ENCODE measurements at regions not wholly inside any gene's neighbourhood (a gene's known extent, or its start where the extent isn't known, plus 50 kb on each side); places are given as distances from the start of the nearest gene placed in this dataset.
"Not testable (repeated sequence)": the region's sequence is repeated elsewhere in the genome, so short reads cannot be mapped to it uniquely, and the experiment has no call there.

DNA sequence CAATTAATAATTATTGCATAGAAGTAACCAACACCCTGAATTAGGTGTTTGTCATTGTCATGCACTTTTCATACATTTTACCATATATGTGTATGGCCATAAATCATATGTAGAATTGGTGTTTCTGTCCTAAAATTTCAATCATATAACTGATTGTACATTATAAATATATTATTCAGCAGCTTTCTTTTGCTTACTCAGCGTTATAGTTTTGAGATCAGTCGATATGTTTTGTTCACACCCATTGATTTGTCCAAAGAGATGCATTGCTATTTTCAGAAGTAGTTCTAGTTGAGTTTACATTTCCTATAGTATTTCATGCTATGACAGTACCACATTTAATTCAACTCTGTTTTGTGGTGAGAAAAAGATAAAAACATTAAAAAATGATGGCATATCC, 50.5 kb upstream of the PARP4 start:
- Mint-ChIP-seq H3K9me3 (no peaks in the 10 kb centered on the region), H3K4me1 (ENCODE audit: low read depth) (peaks cover 18% of the 10 kb centered on the region), H3K36me3 (ENCODE audit: low read depth) (no peaks in the 10 kb centered on the region), H3K27ac (no peak overlapping the region), H3K27me3 (peaks cover 49% of the 10 kb centered on the region), H3K4me3 (no peak overlapping the region)

DNA sequence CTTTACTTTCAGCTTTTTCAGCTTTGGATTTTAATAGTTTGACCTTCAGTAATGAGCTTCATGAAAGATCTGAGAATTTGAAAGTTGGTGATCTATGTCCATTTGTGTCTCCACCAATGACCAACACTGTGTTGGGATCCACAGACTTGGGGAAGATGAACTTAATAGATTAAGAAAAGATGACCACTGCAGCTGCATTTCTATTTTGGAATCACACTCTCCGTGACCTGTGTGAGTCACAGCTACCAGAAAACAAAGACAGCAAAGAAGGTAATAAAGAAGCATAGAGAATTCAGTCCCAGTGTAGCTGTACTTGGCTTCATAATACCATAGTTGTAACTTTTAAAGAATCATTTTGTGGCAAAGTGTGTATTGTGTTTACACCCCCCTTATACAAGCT, 51.4 kb upstream of the PARP4 start:
- Mint-ChIP-seq H3K4me1 (ENCODE audit: low read depth) (peaks cover 18% of the 10 kb centered on the region), H3K27me3 (peaks cover 45% of the 10 kb centered on the region)
- not testable (repeated sequence) for H3K36me3 Mint-ChIP-seq (ENCODE audit: low read depth); H3K4me3 Mint-ChIP-seq; H3K9me3 Mint-ChIP-seq; H3K27ac Mint-ChIP-seq

DNA sequence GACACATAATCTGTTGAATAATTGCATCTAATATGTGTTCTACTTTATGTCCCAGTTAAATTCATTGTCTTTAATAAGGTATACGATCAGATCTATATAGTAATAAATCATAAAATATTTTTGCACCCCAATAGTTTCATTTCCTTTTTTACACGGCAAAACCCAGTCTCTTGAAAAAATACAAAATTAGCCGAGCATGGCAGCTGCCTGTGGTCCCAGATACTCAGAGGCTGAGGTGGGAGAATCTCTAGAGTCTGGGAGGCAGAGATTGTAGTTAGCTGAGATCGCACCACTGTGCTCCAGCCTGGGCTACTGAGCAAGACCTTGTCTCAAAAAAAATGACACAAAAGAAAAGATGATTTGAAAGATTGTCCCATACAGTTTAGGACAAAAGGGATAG, 52.3 kb upstream of the PARP4 start:
- Mint-ChIP-seq H3K4me1 (ENCODE audit: low read depth) (peaks cover 9% of the 10 kb centered on the region), H3K27ac (no peak overlapping the region), H3K27me3 (peaks cover 43% of the 10 kb centered on the region), H3K9me3 (no peaks in the 10 kb centered on the region), H3K36me3 (ENCODE audit: low read depth) (no peaks in the 10 kb centered on the region), H3K4me3 (no peak overlapping the region)

DNA sequence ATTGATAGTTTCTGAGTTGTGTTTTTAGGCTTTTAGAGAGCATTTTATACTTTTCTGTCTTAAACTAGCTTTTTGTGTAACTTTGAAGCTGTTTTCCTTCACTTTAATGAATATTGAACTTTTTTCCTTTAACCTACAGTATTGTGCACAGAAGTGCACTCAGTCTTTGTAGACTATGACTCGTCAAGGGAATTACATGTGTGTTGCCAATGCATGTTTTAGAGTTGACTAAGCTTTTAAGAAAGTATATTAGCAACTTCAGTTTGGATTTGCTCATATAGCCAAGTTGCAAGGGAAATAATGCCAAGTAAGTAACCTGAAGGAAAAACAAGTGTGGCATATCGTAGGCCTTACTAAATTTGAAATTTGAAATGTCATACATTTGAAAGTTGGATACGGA, 55.0 kb upstream of the PARP4 start:
- not testable (repeated sequence) for H3K27ac Mint-ChIP-seq; H3K9me3 Mint-ChIP-seq; H3K36me3 Mint-ChIP-seq (ENCODE audit: low read depth); H3K4me1 Mint-ChIP-seq (ENCODE audit: low read depth); H3K4me3 Mint-ChIP-seq
- H3K27me3 Mint-ChIP-seq: peaks cover 44% of the 10 kb centered on the region

DNA sequence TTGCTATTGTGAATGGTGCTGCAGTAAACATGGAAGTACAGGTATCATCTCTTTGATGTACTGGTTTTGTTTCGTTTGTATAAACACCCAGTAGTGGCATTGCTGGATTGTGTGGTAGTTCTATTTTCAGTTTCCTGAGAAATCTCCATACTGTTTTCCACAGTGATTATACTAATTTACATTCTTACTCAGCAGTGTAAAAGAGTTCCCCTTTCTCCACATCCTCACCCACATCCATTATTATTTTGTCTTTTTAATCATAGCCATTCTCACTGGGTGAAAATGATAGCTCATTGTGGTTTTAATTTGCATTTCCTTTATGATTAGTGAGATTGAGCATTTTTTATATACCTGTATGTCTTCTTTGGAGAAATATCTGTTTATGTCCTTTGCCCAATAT, 62.3 kb upstream of the PARP4 start:
- H3K4me3 Mint-ChIP-seq: no peak overlapping the region

DNA sequence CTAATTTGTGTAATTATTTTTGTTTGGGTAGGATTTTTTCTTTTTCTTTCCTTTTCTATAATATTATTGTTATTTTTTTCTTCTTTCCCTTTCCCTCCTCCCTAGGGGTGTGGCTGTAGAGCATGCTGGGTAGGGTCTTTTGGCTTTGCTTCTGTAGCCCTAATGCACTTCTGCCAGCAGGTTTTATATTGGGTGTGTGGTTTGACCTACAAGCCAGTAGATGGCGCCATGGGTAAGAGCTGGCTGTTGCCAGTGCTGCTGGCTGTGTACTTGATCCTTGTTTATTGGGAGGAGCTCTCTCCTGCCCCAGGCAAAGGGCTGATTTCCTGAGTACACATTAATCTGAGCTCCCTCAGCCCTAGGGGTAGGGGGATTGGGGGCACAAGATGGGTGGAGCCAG, 67.7 kb upstream of the PARP4 start:
- not testable (repeated sequence) for H3K27ac Mint-ChIP-seq

More for the DNA sequence above, 62.3 kb upstream of the PARP4 start:
- H3K27me3 Mint-ChIP-seq: peaks cover 19% of the 10 kb centered on the region
- no peak overlapping the region for H3K27ac Mint-ChIP-seq
- peaks cover 22% of the 10 kb centered on the region for H3K4me1 Mint-ChIP-seq (ENCODE audit: low read depth)
- H3K36me3 Mint-ChIP-seq (ENCODE audit: low read depth): peaks cover 11% of the 10 kb centered on the region
- H3K9me3 Mint-ChIP-seq: peaks cover 11% of the 10 kb centered on the region

DNA sequence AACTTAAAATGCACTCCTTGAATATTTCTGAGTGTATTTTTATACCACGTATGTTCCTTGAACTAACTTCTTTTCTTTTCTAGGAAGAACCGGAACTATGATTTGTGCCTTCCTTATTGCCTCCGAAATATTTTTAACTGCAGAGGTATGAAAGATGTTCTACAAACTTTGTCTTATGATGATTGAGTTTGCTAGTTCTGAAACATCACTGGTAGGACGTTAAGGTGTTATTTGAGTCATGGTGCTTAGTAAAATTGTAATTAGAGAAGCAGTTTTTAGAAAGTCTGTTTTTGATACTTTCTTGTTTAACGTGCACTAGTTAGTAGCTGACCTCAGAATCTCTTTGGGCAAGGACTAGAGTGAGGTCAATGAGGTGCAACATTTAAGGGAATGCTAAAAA, 69.0 kb upstream of the PARP4 start:
- H3K9me3 Mint-ChIP-seq; H3K27ac Mint-ChIP-seq; H3K36me3 Mint-ChIP-seq (ENCODE audit: low read depth); H3K4me1 Mint-ChIP-seq (ENCODE audit: low read depth); H3K4me3 Mint-ChIP-seq: not testable (repeated sequence)
- H3K27me3 Mint-ChIP-seq: peaks cover 13% of the 10 kb centered on the region

More for the DNA sequence above, 67.7 kb upstream of the PARP4 start:
- H3K36me3 Mint-ChIP-seq (ENCODE audit: low read depth): peaks cover 11% of the 10 kb centered on the region
- H3K4me1 Mint-ChIP-seq (ENCODE audit: low read depth): peaks cover 14% of the 10 kb centered on the region
- not testable (repeated sequence) for H3K4me3 Mint-ChIP-seq
- H3K9me3 Mint-ChIP-seq: peaks cover 11% of the 10 kb centered on the region
- H3K27me3 Mint-ChIP-seq: peaks cover 13% of the 10 kb centered on the region

DNA sequence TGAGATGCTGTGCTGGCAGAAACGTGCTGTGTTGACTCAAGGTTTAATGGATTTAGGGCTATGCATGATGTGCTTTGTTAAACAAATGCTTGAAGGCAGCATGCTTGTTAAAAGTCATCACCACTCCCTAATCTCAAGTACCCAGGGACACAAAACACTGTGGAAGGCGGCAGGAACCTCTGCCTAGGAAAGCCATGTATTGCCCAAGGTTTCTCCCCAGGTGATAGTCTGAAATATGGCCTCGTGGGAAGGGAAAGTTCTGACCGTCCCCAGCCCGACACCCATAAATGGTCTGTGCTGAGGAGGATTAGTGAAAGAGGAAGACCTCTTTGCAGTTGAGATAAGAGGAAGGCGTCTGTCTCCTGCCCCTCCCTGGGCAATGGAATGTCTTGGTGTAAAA, 79.1 kb upstream of the PARP4 start:
- not testable (repeated sequence) for H3K27me3 Mint-ChIP-seq; H3K4me1 Mint-ChIP-seq (ENCODE audit: low read depth); H3K27ac Mint-ChIP-seq; H3K4me3 Mint-ChIP-seq; H3K36me3 Mint-ChIP-seq (ENCODE audit: low read depth); H3K9me3 Mint-ChIP-seq

DNA sequence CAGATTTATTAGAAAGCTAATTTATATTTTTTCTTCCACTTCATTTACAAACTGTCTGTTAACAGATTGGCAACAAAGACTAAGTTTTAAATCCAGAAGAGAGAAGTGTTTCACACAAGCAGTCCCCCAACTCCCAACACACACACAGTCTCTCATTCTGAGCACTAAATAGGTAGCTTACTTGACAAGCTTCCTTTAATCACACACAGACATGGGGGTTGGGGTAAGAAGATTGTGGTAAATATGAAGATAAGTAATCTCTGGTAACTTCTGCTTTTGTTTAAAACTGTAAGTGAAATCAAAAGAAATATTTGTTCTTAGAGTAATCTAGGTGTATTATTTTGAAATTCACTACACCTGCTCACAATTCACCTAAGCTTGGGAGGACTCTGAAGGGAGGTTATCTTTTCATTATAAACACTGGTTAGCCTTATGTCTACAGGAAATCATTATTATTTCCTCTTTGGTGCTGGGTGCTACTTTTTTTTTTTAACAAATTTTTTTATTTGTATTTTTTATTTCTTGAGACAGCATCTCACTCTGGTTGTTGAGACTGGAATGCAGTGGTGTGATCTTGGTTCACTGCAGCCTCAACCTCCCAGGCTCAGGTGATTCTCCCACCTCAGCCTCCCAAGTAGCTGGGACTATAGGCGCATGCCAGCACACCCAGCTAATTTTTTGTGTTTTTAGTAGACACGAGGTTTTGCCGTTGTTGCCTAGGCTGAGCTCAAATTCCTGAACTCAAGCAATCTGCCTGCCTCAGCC, 82.1 kb upstream of the ATP12A start:
- H3K4me1 Mint-ChIP-seq (ENCODE audit: low read depth): peaks cover 59% of the 10 kb centered on the region
- not testable (repeated sequence) for H3K4me3 Mint-ChIP-seq; H3K36me3 Mint-ChIP-seq (ENCODE audit: low read depth); H3K9me3 Mint-ChIP-seq; H3K27me3 Mint-ChIP-seq
- H3K27ac Mint-ChIP-seq: peak overlapping the region; percentile 90

DNA sequence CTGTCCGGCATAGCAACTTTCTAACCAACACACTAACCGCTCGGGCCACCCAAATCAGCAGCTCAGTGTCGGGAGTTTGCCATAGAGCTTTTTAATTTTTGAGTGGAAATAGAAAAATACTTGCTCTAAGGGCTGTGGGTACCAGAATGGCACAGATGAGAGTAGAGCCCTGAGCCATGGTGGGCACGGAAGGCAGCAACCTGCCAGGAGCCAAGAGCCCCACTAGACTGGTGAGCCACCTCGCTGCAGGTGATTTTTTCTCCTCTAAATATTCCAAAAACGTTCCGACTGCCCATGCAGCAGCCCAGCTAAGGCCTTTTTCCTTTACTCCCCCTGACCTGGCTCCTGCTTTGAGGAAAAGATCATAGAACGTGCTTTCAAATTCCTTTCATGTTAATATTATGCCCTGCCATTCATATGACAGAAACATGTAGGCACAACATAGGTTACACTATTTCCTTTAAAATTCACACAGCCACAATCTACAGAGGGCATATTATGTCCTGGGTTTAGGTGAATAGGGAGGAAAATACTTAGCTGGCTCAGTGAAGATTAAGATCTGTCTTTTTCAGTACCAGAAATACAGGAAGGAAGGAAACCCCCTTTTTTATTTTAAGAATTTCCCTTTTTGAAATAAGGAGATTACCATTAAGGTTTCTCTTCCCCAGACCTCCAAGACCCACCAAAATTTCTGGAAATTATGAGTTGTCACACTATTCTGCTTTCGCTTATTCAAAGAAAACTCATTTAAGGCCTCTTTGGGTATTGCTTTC, 81.0 kb upstream of the ATP12A start:
- not testable (repeated sequence) for H3K27me3 Mint-ChIP-seq
- H3K9me3 Mint-ChIP-seq: peaks cover 11% of the 10 kb centered on the region
- H3K4me3 Mint-ChIP-seq: peak overlapping the region; percentile 54
- H3K36me3 Mint-ChIP-seq (ENCODE audit: low read depth): peaks cover 11% of the 10 kb centered on the region
- peak overlapping the region; percentile 90 for H3K27ac Mint-ChIP-seq
- peaks cover 66% of the 10 kb centered on the region for H3K4me1 Mint-ChIP-seq (ENCODE audit: low read depth)

DNA sequence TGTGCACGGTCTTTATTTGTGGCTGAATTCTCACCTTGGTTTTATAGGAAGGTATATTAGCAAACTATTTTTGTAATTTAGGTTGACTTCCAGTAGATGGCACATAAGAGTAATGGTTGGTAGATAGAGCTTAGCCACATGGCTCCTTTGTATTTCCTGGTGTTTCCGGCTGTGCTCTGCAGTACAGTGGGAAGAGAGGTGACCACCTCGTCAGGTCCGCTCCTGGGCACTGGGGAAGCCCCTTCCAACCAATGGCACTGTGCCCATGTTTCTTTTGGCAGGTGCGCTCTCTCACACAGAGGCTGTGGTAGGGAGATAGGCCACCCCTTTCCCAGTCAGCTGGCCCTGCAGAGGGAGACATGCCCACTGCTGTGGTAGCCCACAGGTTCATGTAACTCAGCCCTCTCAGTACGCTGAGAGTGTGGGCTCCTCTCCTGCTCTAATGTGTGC, 74.3 kb upstream of the ATP12A start:
- peaks cover 14% of the 10 kb centered on the region for H3K9me3 Mint-ChIP-seq

DNA sequence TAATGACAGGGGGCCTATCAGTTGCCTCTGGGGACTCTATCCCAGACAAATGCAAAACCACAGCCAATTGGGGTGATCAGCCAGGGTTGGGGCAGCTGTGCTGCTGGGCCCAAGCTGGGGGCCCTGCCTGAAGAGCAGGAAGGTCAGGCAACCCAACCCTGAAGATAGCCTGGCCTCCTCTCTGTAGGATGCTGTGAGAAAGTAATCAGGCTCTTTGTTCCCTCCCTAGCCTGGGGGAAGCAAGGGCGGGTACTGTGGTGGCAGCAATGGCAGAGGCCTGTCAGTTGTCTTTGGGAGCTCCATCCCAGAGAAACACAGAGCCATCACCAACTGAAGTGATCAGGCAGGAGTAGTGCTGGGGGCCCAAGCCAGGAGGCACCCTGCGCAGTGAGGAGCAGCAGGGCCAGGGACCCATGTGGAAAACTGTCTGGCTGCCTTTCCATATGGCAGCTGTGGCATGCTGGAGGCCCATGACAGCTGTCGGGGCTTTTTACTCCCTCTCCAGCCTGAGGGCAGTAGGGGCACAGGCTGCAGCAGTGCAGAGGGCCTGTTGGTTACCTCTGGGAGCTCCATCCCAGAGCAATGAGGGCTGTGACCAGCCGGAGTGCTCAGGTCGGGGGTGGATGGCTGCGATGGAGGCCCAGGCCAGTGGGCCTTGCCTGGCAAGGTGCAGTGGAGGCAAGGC, 73.6 kb upstream of the ATP12A start:
- H3K27me3 Mint-ChIP-seq: no peaks in the 10 kb centered on the region
- H3K36me3 Mint-ChIP-seq (ENCODE audit: low read depth): peaks cover 11% of the 10 kb centered on the region
- H3K27ac Mint-ChIP-seq: no peak overlapping the region
- peaks cover 42% of the 10 kb centered on the region for H3K4me1 Mint-ChIP-seq (ENCODE audit: low read depth)
- H3K4me3 Mint-ChIP-seq: no peak overlapping the region
- peaks cover 14% of the 10 kb centered on the region for H3K9me3 Mint-ChIP-seq

More for the DNA sequence above, 74.3 kb upstream of the ATP12A start:
- peaks cover 11% of the 10 kb centered on the region for H3K36me3 Mint-ChIP-seq (ENCODE audit: low read depth)
- no peak overlapping the region for H3K27ac Mint-ChIP-seq
- H3K4me3 Mint-ChIP-seq: no peak overlapping the region
- H3K27me3 Mint-ChIP-seq: no peaks in the 10 kb centered on the region
- H3K4me1 Mint-ChIP-seq (ENCODE audit: low read depth): peaks cover 42% of the 10 kb centered on the region

DNA sequence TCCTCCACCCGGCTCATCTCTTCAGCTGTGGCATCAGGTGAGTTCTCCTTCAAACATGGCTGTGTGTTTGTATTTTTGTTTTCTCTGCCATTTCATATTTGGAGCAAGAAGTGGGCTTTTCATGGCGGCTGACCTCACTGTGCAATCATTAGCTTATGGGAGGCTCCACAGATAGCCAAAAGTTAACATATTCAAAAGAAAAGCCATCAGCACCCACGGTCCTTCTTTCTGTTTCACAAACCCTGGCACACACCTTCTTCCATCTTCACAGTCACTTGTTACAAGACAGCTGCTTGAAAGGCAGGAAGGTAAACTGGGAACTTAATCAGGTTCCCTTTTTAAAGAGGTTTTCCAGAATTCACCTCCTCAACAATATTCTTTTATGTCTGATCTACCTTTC, 69.3 kb upstream of the ATP12A start:
- H3K9me3 Mint-ChIP-seq: no peaks in the 10 kb centered on the region
- no peaks in the 10 kb centered on the region for H3K36me3 Mint-ChIP-seq (ENCODE audit: low read depth)
- no peak overlapping the region for H3K27ac Mint-ChIP-seq
- no peak overlapping the region for H3K4me3 Mint-ChIP-seq
- H3K27me3 Mint-ChIP-seq: no peaks in the 10 kb centered on the region
- H3K4me1 Mint-ChIP-seq (ENCODE audit: low read depth): peaks cover 35% of the 10 kb centered on the region

DNA sequence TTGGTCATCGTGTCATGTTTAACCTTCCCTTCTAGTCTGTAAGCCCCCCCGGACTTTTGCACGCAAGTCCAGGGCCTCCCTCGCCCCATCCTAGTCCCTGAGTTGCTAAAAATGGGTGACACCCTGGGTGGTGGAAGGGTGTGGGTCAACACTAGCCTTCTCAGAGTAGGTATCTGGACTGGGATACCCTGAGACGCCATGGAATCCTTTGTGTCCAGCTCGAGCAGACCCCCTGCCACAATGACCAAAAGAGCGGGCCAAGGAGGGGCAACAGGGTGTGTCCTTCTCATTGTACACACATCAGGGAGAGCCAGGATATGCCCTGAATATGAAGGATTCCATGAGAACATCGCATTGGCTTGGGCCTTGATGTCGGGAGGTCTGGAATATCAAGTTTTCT, 67.5 kb upstream of the ATP12A start:
- Mint-ChIP-seq H3K4me1 (ENCODE audit: low read depth) (peaks cover 39% of the 10 kb centered on the region), H3K9me3 (no peaks in the 10 kb centered on the region), H3K36me3 (ENCODE audit: low read depth) (no peaks in the 10 kb centered on the region), H3K4me3 (no peak overlapping the region), H3K27me3 (no peaks in the 10 kb centered on the region), H3K27ac (no peak overlapping the region)

DNA sequence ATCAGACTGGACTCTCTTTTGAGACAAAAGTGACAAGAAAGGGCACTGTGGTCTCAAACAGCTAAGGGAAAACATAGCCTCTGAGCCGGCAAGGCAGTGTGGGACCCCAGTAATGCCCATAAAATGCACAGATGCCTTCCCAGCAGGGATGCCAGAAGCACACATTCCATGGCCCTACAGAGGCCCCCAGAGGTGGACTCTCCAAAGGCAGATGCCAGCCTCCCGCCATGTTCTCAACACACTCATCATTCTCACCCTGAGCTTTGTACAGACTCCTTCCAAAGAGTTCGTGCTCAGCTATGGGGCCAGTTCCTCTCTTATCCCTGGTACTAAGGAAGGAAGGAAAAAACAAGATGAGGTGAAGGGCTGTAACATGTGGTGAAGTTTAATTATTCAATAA, 67.1 kb upstream of the ATP12A start:
- Mint-ChIP-seq H3K36me3 (ENCODE audit: low read depth) (no peaks in the 10 kb centered on the region), H3K9me3 (no peaks in the 10 kb centered on the region), H3K27ac (no peak overlapping the region), H3K4me1 (ENCODE audit: low read depth) (peaks cover 43% of the 10 kb centered on the region), H3K27me3 (no peaks in the 10 kb centered on the region), H3K4me3 (no peak overlapping the region)
